ENCODE measurements at regions not wholly inside any gene's neighbourhood (a gene's known extent, or its start where the extent isn't known, plus 50 kb on each side); places are given as distances from the start of the nearest gene placed in this dataset.

DNA sequence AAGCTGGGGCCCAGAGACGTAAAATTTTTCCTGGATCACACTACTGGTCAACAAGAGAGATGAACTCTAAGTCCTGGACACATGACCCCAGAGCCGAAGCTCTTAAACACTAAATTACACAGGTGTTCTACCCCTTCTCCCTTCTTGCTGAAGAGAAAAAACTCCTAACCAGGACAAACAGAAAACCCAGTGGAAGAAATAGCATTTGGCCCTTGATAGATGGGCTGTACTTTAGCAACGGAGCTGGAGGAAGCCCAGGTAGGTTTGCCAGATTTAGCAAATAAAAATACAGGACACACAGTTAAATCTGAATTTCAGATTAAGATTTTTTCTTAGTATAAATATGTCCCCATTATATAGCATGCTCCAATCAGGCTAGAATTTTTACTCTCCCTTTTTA, 72.7 kb downstream of the DIRAS3 start:
- TF ChIP-seq, protein P1, sequence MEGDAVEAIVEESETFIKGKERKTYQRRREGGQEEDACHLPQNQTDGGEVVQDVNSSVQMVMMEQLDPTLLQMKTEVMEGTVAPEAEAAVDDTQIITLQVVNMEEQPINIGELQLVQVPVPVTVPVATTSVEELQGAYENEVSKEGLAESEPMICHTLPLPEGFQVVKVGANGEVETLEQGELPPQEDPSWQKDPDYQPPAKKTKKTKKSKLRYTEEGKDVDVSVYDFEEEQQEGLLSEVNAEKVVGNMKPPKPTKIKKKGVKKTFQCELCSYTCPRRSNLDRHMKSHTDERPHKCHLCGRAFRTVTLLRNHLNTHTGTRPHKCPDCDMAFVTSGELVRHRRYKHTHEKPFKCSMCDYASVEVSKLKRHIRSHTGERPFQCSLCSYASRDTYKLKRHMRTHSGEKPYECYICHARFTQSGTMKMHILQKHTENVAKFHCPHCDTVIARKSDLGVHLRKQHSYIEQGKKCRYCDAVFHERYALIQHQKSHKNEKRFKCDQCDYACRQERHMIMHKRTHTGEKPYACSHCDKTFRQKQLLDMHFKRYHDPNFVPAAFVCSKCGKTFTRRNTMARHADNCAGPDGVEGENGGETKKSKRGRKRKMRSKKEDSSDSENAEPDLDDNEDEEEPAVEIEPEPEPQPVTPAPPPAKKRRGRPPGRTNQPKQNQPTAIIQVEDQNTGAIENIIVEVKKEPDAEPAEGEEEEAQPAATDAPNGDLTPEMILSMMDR (IDR thresholded peaks at IDR 0.05; ENCODE audit: low read depth, low read length): no peak
- DNase-seq (ENCODE audit: extremely low read depth, low read depth): no peak

DNA sequence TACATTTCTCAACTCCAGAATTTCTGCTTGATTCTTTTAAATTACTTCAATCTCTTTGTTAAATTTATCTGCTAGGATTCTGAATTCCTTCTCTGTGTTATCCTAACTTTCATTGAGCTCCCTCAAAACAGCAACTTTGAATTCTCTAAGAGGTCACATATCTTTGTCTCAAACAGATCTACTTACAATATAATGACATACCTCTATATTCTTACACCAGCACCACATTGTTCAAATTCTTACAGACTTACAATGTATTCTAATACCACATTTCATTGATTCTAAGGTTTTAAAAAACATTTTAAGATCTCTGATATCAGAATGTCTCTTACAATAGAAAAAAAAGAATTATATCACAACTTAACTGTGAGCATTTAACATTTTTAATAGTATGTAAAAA, 77.4 kb downstream of the DIRAS3 start:
- TF ChIP-seq, protein P1 (IDR thresholded peaks at IDR 0.05; ENCODE audit: low read depth, low read length): no peak
- no peak for DNase-seq (ENCODE audit: extremely low read depth, low read depth)

DNA sequence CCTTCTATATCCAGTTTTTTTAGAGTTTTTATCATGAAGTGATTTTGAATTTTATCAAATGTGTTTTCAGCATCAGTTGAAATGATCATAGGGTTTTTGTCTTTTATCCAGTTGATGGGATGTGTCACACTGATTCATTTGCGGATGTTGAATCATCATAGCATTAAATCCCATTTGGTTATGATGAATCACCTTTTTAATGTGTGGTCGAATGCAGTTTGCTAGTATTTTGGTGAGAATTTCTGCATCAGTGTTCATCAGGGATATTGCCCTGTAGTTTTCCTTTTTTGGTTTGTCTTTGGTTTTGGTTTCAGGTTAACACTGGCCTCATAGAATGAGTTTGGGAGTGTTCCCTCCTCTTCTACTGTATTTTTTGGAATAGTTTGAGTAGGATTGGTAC, 80.3 kb downstream of the DIRAS3 start:
- DNase-seq (ENCODE audit: extremely low read depth, low read depth): no peak
- TF ChIP-seq, protein P1 (IDR thresholded peaks at IDR 0.05; ENCODE audit: low read depth, low read length): no peak

GRCh38 chr1:67969446-67969845, 81.0 kb downstream of the DIRAS3 start:
- DNase-seq (ENCODE audit: extremely low read depth, low read depth): no peak
- TF ChIP-seq, protein P1 (IDR thresholded peaks at IDR 0.05; ENCODE audit: low read depth, low read length): no peak

- TF ChIP-seq, protein P1 (IDR thresholded peaks at IDR 0.05; ENCODE audit: low read depth, low read length): no peak
- DNase-seq (ENCODE audit: extremely low read depth, low read depth): no peak
These were observed 83.8 kb downstream of the DIRAS3 start for GRCh38 chr1:67966666-67967009.

- TF ChIP-seq, protein P1 (IDR thresholded peaks at IDR 0.05; ENCODE audit: low read depth, low read length): no peak
- DNase-seq (ENCODE audit: extremely low read depth, low read depth): no peak
These were observed 84.3 kb downstream of the DIRAS3 start for GRCh38 chr1:67965995-67966665.

GRCh38 chr1:67963263-67963662, 87.2 kb downstream of the DIRAS3 start:
- TF ChIP-seq, protein P1 (IDR thresholded peaks at IDR 0.05; ENCODE audit: low read depth, low read length): no peak

More at GRCh38 chr1:67963263-67963662, 87.2 kb downstream of the DIRAS3 start:
- no peak for DNase-seq (ENCODE audit: extremely low read depth, low read depth)
